ENCODE measurements at regions not wholly inside any gene's neighbourhood (a gene's known extent, or its start where the extent isn't known, plus 50 kb on each side); places are given as distances from the start of the nearest gene placed in this dataset.

DNA sequence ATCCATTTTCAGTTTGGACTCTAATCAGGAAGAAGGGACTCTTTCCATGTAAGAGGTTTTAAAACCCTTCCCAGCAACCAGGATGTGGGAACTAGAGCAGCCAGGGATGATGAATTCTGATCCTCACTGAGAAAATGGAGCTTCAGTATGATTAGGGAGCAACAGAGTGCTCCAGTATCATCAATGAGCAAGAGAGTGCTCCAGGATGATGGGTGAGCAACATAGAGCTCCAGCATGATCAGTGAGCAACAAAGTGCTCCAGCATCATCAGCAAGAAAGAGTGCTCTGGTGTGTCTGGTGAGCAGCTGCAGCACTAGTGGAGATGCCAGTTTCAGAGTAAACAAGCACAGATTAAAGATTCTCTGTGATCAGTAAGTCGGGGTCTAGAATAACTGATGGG is 106.4 kb upstream of the LPP start:
- no TSS peak for BruUV-seq (replicated peaks)
- 8% methylated on average over 1 of the region's 1 CpG for WGBS (ENCODE audit: insufficient coverage, insufficient replicate concordance, low lambda C conversion rate, missing lambda C conversion rate)
- in situ Hi-C loops (cut with MboI) (no loop called here), intact Hi-C loops (cut with micrococcal nuclease; ENCODE audit: unreplicated experiment) (no loop called here)
- ChIA-PET SMC1A (ENCODE audit: uncharacterized antibody, unreplicated experiment) (interaction anchor here (0.7 kb wide), 1 partner anchor 13 kb away, joined by 3 read pairs; no protein-coding TSS in a partner anchor), POLR2A (no interaction called here), RAD21 (ENCODE audit: unreplicated experiment) (no interaction called here), CTCF (interaction anchor here (1.4 kb wide), 1 partner anchor 307 kb away, joined by 4 read pairs; no protein-coding TSS in a partner anchor)
- Histone ChIP-seq H3K9me3 (replicated peaks; ENCODE audit: control insufficient read depth, insufficient read depth, low read length) (no peaks in the 10 kb centered on the region), H3K36me3 (ENCODE audit: control insufficient read depth in 2 of 2, insufficient read depth in 2 of 2, low read length in 1 of 2) (no peaks in the 10 kb centered on the region), H3K4me2 (ENCODE audit: control insufficient read depth, insufficient read depth) (no peak overlapping the region), H2AFZ (ENCODE audit: control insufficient read depth, low read depth, low read length) (no peak overlapping the region), H3K27me3 (replicated peaks in 1 of 2; ENCODE audit: control insufficient read depth in 2 of 2, insufficient read depth in 2 of 2, low read length in 1 of 2) (peaks cover 6 to 7% of the 10 kb centered on the region in 2 experiments), H3K27ac (ENCODE audit: control insufficient read depth, insufficient read depth) (no peak overlapping the region), H3K79me2 (ENCODE audit: control insufficient read depth, insufficient read depth, low read length) (no peaks in the 10 kb centered on the region), H3K4me1 (ENCODE audit: control insufficient read depth, insufficient read depth, low read length) (no peaks in the 10 kb centered on the region), H4K20me1 (ENCODE audit: control insufficient read depth, insufficient read depth) (no peaks in the 10 kb centered on the region), H3K9ac (ENCODE audit: control insufficient read depth, insufficient read depth, low read length) (no peak overlapping the region), H3K4me3 (no peak overlapping the region)
- no peak for FAIRE-seq
- no peak for ATAC-seq
- DNase-seq (ENCODE audit: low read depth, low spot score), result no peak
- TF ChIP-seq RELA (IDR thresholded peaks at IDR 0.05; ENCODE audit: borderline replicate concordance, partially characterized antibody), result no peak
- no peak for TF ChIP-seq EED (IDR thresholded peaks at IDR 0.05; ENCODE audit: low read depth)
- TF ChIP-seq ZZZ3 (IDR thresholded peaks at IDR 0.05; ENCODE audit: control insufficient read depth, insufficient read length, low read depth), result no peak
- no peak for TF ChIP-seq CHD2 (IDR thresholded peaks at IDR 0.05; ENCODE audit: borderline replicate concordance, low read depth, low read length)
- no peak for TF ChIP-seq TARDBP (IDR thresholded peaks at IDR 0.05; ENCODE audit: borderline replicate concordance)
- TF ChIP-seq, protein P1, sequence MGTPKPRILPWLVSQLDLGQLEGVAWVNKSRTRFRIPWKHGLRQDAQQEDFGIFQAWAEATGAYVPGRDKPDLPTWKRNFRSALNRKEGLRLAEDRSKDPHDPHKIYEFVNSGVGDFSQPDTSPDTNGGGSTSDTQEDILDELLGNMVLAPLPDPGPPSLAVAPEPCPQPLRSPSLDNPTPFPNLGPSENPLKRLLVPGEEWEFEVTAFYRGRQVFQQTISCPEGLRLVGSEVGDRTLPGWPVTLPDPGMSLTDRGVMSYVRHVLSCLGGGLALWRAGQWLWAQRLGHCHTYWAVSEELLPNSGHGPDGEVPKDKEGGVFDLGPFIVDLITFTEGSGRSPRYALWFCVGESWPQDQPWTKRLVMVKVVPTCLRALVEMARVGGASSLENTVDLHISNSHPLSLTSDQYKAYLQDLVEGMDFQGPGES (IDR thresholded peaks at IDR 0.05), result no peak
- no peak for TF ChIP-seq DPF2 (IDR thresholded peaks at IDR 0.05)
- TF ChIP-seq BHLHE40 (IDR thresholded peaks at IDR 0.05; ENCODE audit: borderline replicate concordance in 1 of 2, low read depth in 2 of 2, low read length in 1 of 2), result no peak
- TF ChIP-seq PAX8 (IDR thresholded peaks at IDR 0.05), result no peak
